Osteocyte (in vitro differentiated cells): ENCODE measurements at regions not wholly inside any gene's neighbourhood (a gene's known extent, or its start where the extent isn't known, plus 50 kb on each side); places are given as distances from the start of the nearest gene placed in this dataset.
"Not testable (repeated sequence)": the region's sequence is repeated elsewhere in the genome, so short reads cannot be mapped to it uniquely, and the experiment has no call there.

ENCODE experiments used
- DNase-seq: peaks from one replicate; pipeline ENCODE4 v3.0.0; 2021; ENCODE audit warnings: mixed read lengths; ENCODE audit not compliant: unreplicated experiment; ENCODE audit errors: extremely low spot score
- H3K27ac Mint-ChIP-seq: one replicate; pipeline ENCODE4 v1.8.0; 2021; ENCODE audit warnings: mild to moderate bottlenecking, mixed read lengths; ENCODE audit not compliant: unreplicated experiment
- H3K27me3 Mint-ChIP-seq: one replicate; pipeline ENCODE4 v1.8.0; 2021; ENCODE audit warnings: mixed read lengths; ENCODE audit not compliant: unreplicated experiment
- H3K36me3 Mint-ChIP-seq: one replicate; pipeline ENCODE4 v1.8.0; 2021; ENCODE audit warnings: mixed read lengths; ENCODE audit not compliant: unreplicated experiment
- H3K4me1 Mint-ChIP-seq: one replicate; pipeline ENCODE4 v1.8.0; 2021; ENCODE audit warnings: mixed read lengths; ENCODE audit not compliant: unreplicated experiment
- H3K4me3 Mint-ChIP-seq: one replicate; pipeline ENCODE4 v1.8.0; 2021; ENCODE audit warnings: mild to moderate bottlenecking, moderate library complexity, mixed read lengths; ENCODE audit not compliant: unreplicated experiment
- H3K9me3 Mint-ChIP-seq: one replicate; pipeline ENCODE4 v1.8.0; 2021; ENCODE audit warnings: mixed read lengths; ENCODE audit not compliant: unreplicated experiment
- CTCF ChIP-seq: fragments of 200-600 bp; sonication (generic); IDR thresholded peaks from 2 replicates; pipeline ENCODE4 v1.5.0; 2021; ENCODE audit warnings: antibody characterized with exemption, mild to moderate bottlenecking, moderate library complexity

GRCh38 chr7:131638641-131639430 lies 82.4 kb upstream of the PODXL start:
- no peaks in the 10 kb centered on the region for H3K9me3 Mint-ChIP-seq
- H3K36me3 Mint-ChIP-seq, result no peaks in the 10 kb centered on the region
- TF ChIP-seq CTCF, result no peak
- H3K27ac Mint-ChIP-seq, result no peak overlapping the region
- H3K27me3 Mint-ChIP-seq, result no peaks in the 10 kb centered on the region
- peaks cover 21% of the 10 kb centered on the region for H3K4me1 Mint-ChIP-seq
- no peak overlapping the region for H3K4me3 Mint-ChIP-seq
- DNase-seq, result no peak

GRCh38 chr7:131637859-131638258 lies 81.4 kb upstream of the PODXL start:
- DNase-seq, result no peak
- no peak for TF ChIP-seq CTCF
- Mint-ChIP-seq H3K4me3 (no peak overlapping the region), H3K36me3 (no peaks in the 10 kb centered on the region), H3K9me3 (no peaks in the 10 kb centered on the region), H3K4me1 (peaks cover 31% of the 10 kb centered on the region), H3K27me3 (no peaks in the 10 kb centered on the region), H3K27ac (no peak overlapping the region)

- Mint-ChIP-seq H3K4me3 (no peak overlapping the region), H3K36me3 (no peaks in the 10 kb centered on the region), H3K27me3 (no peaks in the 10 kb centered on the region), H3K9me3 (no peaks in the 10 kb centered on the region), H3K4me1 (peaks cover 37% of the 10 kb centered on the region), H3K27ac (no peak overlapping the region)
- DNase-seq, result no peak
- no peak for TF ChIP-seq CTCF
Measured at GRCh38 chr7:131636092-131636491, 79.7 kb upstream of the PODXL start.

GRCh38 chr7:131634197-131634596 lies 77.8 kb upstream of the PODXL start:
- Mint-ChIP-seq H3K4me1 (peaks cover 47% of the 10 kb centered on the region), H3K27ac (peak overlapping the region; percentile 87)
- not testable (repeated sequence) for H3K36me3 Mint-ChIP-seq, H3K9me3 Mint-ChIP-seq, DNase-seq, H3K4me3 Mint-ChIP-seq, H3K27me3 Mint-ChIP-seq

GRCh38 chr7:131633342-131633843 lies 77.0 kb upstream of the PODXL start:
- no peaks in the 10 kb centered on the region for H3K9me3 Mint-ChIP-seq
- peak overlapping the region; percentile 87 for H3K27ac Mint-ChIP-seq
- no peaks in the 10 kb centered on the region for H3K36me3 Mint-ChIP-seq
- DNase-seq, result no peak
- H3K4me3 Mint-ChIP-seq, result no peak overlapping the region
- peaks cover 55% of the 10 kb centered on the region for H3K4me1 Mint-ChIP-seq
- no peaks in the 10 kb centered on the region for H3K27me3 Mint-ChIP-seq
- no peak for TF ChIP-seq CTCF
